Parathyroid adenoma (tissue), 2 donors: ENCODE measurements at regions not wholly inside any gene's neighbourhood (a gene's known extent, or its start where the extent isn't known, plus 50 kb on each side); places are given as distances from the start of the nearest gene placed in this dataset.

Experiments used
- H2AFZ ChIP-seq: fragments of 300-600 bp; sonication (generic); one replicate; pipeline ENCODE4 v1.7.0; 2017; ENCODE audit warnings: antibody characterized with exemption, mild to moderate bottlenecking
- H3K27ac ChIP-seq: fragments of 300-600 bp; sonication (generic); one replicate; pipeline ENCODE4 v1.7.0; 2017
- H3K27me3 ChIP-seq: fragments of 300-600 bp; sonication (generic); one replicate; pipeline ENCODE4 v1.7.0; 2017; ENCODE audit warnings: low read length; ENCODE audit not compliant: control insufficient read depth, insufficient read depth
- H3K36me3 ChIP-seq: fragments of 300-600 bp; sonication (generic); one replicate; pipeline ENCODE4 v1.7.0; 2017; ENCODE audit warnings: low read length; ENCODE audit not compliant: control insufficient read depth, insufficient read depth
- H3K4me1 ChIP-seq: fragments of 300-600 bp; sonication (generic); one replicate; pipeline ENCODE4 v1.7.0; 2017; ENCODE audit warnings: control low read depth
- H3K4me2 ChIP-seq: fragments of 300-600 bp; sonication (generic); one replicate; pipeline ENCODE4 v1.7.0; 2017; ENCODE audit warnings: low read length
- H3K4me3 ChIP-seq: fragments of 300-600 bp; sonication (generic); one replicate; pipeline ENCODE4 v1.7.0; 2017; ENCODE audit warnings: low read depth, low read length
- H3K79me2 ChIP-seq: fragments of 300-600 bp; sonication (generic); one replicate; pipeline ENCODE4 v1.7.0; 2017; ENCODE audit warnings: control low read depth
- H3K9ac ChIP-seq: fragments of 300-600 bp; sonication (generic); one replicate; pipeline ENCODE4 v1.7.0; 2017; ENCODE audit warnings: mild to moderate bottlenecking
- H3K9me3 ChIP-seq: fragments of 300-600 bp; sonication (generic); one replicate; pipeline ENCODE4 v1.7.0; 2017; ENCODE audit warnings: low read length; ENCODE audit not compliant: control insufficient read depth
- TF ChIP-seq, protein P1 (sequence below): fragments of 300-600 bp; sonication (generic); IDR thresholded peaks from one replicate; pipeline ENCODE4 v1.7.0; 2017; ENCODE audit warnings: antibody characterized with exemption, mild to moderate bottlenecking
- donor health status: primary hyperparathyroidism.

DNA sequence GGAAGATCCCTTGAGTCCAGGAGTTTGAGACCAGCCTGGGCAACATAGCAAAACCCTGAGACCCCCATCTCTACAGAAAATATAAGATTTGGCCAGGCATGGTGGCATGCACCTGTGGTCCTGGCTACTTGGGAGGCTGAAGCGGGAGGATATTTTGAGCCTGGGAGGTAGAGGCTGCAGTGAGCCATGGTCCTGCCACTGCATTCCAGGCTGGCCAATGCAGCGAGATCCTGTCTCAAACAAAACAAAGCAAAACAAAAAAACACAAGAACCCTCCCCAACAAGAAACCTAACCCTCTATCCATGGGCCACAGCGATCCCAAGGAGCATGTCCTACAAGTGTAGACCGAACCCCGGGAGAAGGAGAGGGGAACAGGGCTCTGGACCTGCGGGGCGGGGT is 133.3 kb downstream of the MGAT5B start:
- no peak overlapping the region for H3K27ac ChIP-seq
- H3K4me2 ChIP-seq: no peak overlapping the region
- no peaks in the 10 kb centered on the region for H3K27me3 ChIP-seq
- no peaks in the 10 kb centered on the region for H3K36me3 ChIP-seq
- H2AFZ ChIP-seq: no peak overlapping the region
- TF ChIP-seq, protein P1, sequence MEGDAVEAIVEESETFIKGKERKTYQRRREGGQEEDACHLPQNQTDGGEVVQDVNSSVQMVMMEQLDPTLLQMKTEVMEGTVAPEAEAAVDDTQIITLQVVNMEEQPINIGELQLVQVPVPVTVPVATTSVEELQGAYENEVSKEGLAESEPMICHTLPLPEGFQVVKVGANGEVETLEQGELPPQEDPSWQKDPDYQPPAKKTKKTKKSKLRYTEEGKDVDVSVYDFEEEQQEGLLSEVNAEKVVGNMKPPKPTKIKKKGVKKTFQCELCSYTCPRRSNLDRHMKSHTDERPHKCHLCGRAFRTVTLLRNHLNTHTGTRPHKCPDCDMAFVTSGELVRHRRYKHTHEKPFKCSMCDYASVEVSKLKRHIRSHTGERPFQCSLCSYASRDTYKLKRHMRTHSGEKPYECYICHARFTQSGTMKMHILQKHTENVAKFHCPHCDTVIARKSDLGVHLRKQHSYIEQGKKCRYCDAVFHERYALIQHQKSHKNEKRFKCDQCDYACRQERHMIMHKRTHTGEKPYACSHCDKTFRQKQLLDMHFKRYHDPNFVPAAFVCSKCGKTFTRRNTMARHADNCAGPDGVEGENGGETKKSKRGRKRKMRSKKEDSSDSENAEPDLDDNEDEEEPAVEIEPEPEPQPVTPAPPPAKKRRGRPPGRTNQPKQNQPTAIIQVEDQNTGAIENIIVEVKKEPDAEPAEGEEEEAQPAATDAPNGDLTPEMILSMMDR: no peak
- H3K79me2 ChIP-seq: no peaks in the 10 kb centered on the region
- H3K9ac ChIP-seq: no peak overlapping the region
- H3K9me3 ChIP-seq: no peaks in the 10 kb centered on the region
- no peak overlapping the region for H3K4me3 ChIP-seq
- H3K4me1 ChIP-seq: no peaks in the 10 kb centered on the region

DNA sequence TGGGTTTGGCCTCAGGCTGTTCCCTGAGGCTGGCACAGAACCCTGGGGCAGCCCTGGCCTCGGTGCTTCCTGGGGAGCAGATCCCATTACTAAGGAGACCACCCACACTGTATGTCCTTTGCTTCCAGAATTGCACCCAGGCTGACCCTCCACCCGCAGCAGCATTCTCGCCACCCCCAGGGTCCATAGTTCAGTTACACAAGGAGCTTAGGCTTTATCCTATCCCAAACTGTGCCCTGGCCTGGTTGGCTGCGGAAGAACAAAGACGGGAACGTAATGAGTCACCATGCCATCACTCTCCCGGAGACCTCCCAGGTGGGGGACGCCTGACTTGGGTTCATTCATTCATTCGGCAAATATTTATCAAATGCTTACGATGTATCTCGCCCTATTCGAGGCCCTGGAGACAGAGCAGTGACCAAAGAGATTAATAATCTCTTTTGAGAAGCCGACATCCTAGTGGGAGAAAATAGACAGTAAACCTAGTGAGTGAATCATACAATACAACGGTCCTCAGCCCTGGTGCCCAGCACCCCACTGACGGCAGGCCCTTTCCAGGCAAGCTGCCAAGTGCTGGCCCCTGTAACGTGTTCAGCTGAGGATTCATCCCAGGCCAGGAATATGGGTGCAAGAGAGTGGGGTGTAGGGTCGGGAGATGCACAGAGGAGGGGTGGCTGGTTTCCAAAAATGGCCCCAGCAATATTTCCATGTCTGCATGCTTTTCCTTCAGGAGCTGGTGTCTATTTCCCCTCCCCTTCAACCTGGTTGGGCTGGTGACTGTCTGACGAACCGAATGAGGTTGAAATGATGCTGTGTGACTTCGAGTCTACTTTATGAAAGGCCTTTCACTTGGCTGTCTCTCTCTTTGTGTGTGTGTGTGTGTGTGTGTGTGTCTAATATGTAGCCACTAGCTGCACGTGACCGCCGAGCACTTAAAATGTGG is 134.2 kb downstream of the MGAT5B start:
- Histone ChIP-seq H3K27me3 (no peaks in the 10 kb centered on the region), H3K4me3 (no peak overlapping the region), H3K9me3 (no peaks in the 10 kb centered on the region), H3K27ac (no peak overlapping the region), H3K9ac (no peak overlapping the region), H2AFZ (no peak overlapping the region), H3K79me2 (no peaks in the 10 kb centered on the region), H3K36me3 (no peaks in the 10 kb centered on the region), H3K4me1 (no peaks in the 10 kb centered on the region), H3K4me2 (no peak overlapping the region)
- TF ChIP-seq, protein P1: no peak

DNA sequence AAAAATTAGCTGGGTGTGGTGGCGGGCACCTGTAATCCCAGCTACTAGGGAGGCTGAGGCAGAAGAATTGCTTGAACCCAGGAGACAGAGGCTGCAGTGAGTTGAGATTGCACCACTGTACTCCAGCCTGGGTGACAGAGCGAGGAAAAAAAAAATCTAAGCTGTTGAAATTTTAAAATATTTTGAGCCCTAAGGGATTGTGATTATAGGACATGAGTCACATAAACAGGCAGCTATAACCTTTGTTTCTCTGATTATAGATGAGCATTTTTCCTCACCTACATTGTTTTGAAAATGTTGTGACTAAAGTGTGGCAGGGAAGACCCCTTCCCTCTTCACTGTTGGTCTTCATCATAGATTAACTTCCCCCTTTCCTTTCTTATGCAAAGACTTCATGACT is 135.5 kb downstream of the MGAT5B start:
- Histone ChIP-seq H3K9me3 (no peaks in the 10 kb centered on the region), H3K27ac (no peak overlapping the region), H3K36me3 (no peaks in the 10 kb centered on the region), H3K79me2 (no peaks in the 10 kb centered on the region), H3K9ac (no peak overlapping the region), H3K27me3 (no peaks in the 10 kb centered on the region), H3K4me2 (no peak overlapping the region), H3K4me1 (no peaks in the 10 kb centered on the region), H2AFZ (no peak overlapping the region), H3K4me3 (no peak overlapping the region)
- TF ChIP-seq, protein P1: no peak

DNA sequence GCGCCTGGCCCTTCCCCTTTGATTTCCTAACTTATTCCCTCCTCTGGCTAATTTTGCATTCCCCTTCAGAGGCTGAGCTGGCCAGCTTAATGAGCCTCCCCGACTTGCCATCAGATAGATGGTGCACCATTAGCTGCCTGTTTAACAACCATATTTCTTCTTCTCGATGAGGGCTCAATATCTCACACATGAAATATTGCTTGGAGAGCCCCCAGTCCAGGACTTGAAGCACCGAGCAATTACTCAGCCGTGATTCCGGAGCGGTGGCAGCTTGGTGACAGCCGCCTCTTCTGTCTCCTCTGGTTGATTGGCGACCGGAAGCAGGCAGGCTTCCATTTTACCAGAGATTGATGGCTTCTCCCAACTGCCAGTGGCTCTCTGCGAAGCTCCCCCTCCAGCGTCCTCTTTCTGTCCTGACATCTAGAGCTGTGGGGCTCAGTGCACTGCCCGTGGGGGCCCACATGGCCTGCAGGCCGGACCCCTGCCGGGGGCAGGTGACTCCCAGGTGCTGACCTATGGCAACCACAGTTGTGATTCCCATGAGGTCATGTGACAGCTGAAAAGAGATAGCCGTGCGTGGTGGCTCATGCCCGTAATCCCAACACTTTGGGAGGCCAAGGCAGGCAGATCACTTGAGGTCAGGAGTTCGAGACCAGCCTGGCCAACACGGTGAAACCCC is 133.7 kb upstream of the SEC14L1 start:
- Histone ChIP-seq H3K27ac (no peak overlapping the region), H3K4me3 (no peak overlapping the region), H3K79me2 (no peaks in the 10 kb centered on the region), H2AFZ (no peak overlapping the region), H3K36me3 (no peaks in the 10 kb centered on the region), H3K9ac (no peak overlapping the region), H3K27me3 (no peaks in the 10 kb centered on the region), H3K4me2 (no peak overlapping the region), H3K9me3 (no peaks in the 10 kb centered on the region), H3K4me1 (no peaks in the 10 kb centered on the region)
- TF ChIP-seq, protein P1: no peak
